IMR-90 (cell line): ENCODE measurements at regions not wholly inside any gene's neighbourhood (a gene's known extent, or its start where the extent isn't known, plus 50 kb on each side); places are given as distances from the start of the nearest gene placed in this dataset.

Experiments used
- ATAC-seq: fragments of 200-7000 bp; cut with Tn5 transposase; 2 replicates; pipeline ENCODE4 v1.9.1; 2020; ENCODE audit warnings: low read depth, mild to moderate bottlenecking, moderate library complexity
- BruUV-seq: library from RNA; stranded (reverse); fragments of 400-500 nt; replicated peaks from 2 replicates; lab custom pipeline; 2021; lab: Mats Ljungman, UMichigan
- CTCF ChIA-PET: fragments of 300-600 bp; formaldehyde crosslinking; extraction: SDS; loops from one replicate; lab custom pipeline; 2021; ENCODE audit warnings: antibody characterized with exemption; lab: Yijun Ruan, JAX
- POLR2A ChIA-PET: fragments of 300-600 bp; sonication (Branson Sonifier 250); formaldehyde crosslinking; loops from one replicate; lab custom pipeline; 2022; ENCODE audit warnings: antibody characterized with exemption; ENCODE audit not compliant: unreplicated experiment; lab: Charles Lee
- DNase-seq: peaks from one replicate; pipeline ENCODE4 v3.0.0; 2013
- H2AFZ ChIP-seq: replicated peaks from 2 replicates; pipeline ENCODE3; 2013; ENCODE audit warnings: low read length, mild to moderate bottlenecking; ENCODE audit not compliant: poor library complexity
- H2AK5ac ChIP-seq: 2 replicates; pipeline ENCODE4 v1.6.1; 2013; ENCODE audit warnings: low read depth, low read length, inconsistent platforms
- H2AK9ac ChIP-seq: replicated peaks from 2 replicates; pipeline ENCODE3; 2013; ENCODE audit warnings: mild to moderate bottlenecking, low read depth, low read length, moderate library complexity; ENCODE audit not compliant: poor library complexity
- H2BK120ac ChIP-seq: 2 replicates; pipeline ENCODE4 v1.6.1; 2013; ENCODE audit warnings: low read depth, low read length, inconsistent platforms
- H2BK15ac ChIP-seq: 3 replicates; pipeline ENCODE4 v1.6.1; 2013; ENCODE audit warnings: low read depth, low read length, inconsistent platforms
- H2BK20ac ChIP-seq: 2 replicates; pipeline ENCODE4 v1.6.1; 2013; ENCODE audit warnings: low read depth, mild to moderate bottlenecking, inconsistent platforms, low read length, moderate library complexity
- H2BK5ac ChIP-seq: 2 replicates; pipeline ENCODE4 v1.6.1; 2013; ENCODE audit warnings: mild to moderate bottlenecking, low read depth, low read length, inconsistent platforms; ENCODE audit not compliant: poor library complexity, severe bottlenecking
- H3K14ac ChIP-seq: replicated peaks from 2 replicates; pipeline ENCODE4 v1.6.1; 2013; ENCODE audit warnings: low read depth, low read length, inconsistent platforms
- H3K18ac ChIP-seq: 2 replicates; pipeline ENCODE4 v1.6.1; 2013; ENCODE audit warnings: low read depth, low read length, control low read depth
- H3K23ac ChIP-seq: 2 replicates; pipeline ENCODE4 v1.6.1; 2013; ENCODE audit warnings: low read depth, low read length, inconsistent platforms
- H3K27ac ChIP-seq: 2 replicates; pipeline ENCODE4 v1.5.1; 2013; ENCODE audit warnings: mild to moderate bottlenecking, control low read depth, low read length; ENCODE audit not compliant: insufficient read depth
- H3K27me3 ChIP-seq: 2 replicates; pipeline ENCODE4 v1.6.1; 2013; ENCODE audit warnings: low read length; ENCODE audit not compliant: control insufficient read depth, insufficient read depth
- H3K36me3 ChIP-seq: 2 replicates; pipeline ENCODE4 v1.6.1; 2013; ENCODE audit warnings: low read length, mixed read lengths; ENCODE audit not compliant: control insufficient read depth, insufficient read depth
- H3K4ac ChIP-seq: 2 replicates; pipeline ENCODE4 v1.6.1; 2013; ENCODE audit warnings: low read depth, low read length, inconsistent platforms
- H3K4me1 ChIP-seq: 2 replicates; pipeline ENCODE4 v1.6.1; 2013; ENCODE audit warnings: low read length, mixed read lengths; ENCODE audit not compliant: control insufficient read depth, insufficient read depth
- H3K4me2 ChIP-seq: 2 replicates; pipeline ENCODE4 v1.6.1; 2013; ENCODE audit warnings: low read depth, mild to moderate bottlenecking, control low read depth, low read length, moderate library complexity
- H3K4me3 ChIP-seq: 2 replicates; pipeline ENCODE4 v1.5.1; 2013; ENCODE audit warnings: low read depth, mild to moderate bottlenecking, control low read depth, low read length, moderate library complexity; ENCODE audit not compliant: insufficient read depth
- H3K56ac ChIP-seq: 2 replicates; pipeline ENCODE4 v1.6.1; 2013; ENCODE audit warnings: low read length, inconsistent platforms; ENCODE audit not compliant: insufficient read depth; ENCODE audit errors: extremely low read depth
- H3K79me1 ChIP-seq, 2 experiments: 2 replicates each; pipeline ENCODE4 v1.6.1; 2013; ENCODE audit warnings: low read length in 2 of 2, inconsistent platforms in 1 of 2, low read depth in 1 of 2
- H3K9ac ChIP-seq: 2 replicates; pipeline ENCODE4 v1.6.1; 2013; ENCODE audit warnings: low read depth, low read length, control low read depth
- H3K9me1 ChIP-seq: 2 replicates; pipeline ENCODE4 v1.6.1; 2013; ENCODE audit warnings: low read length, inconsistent platforms; ENCODE audit not compliant: insufficient read depth
- H3K9me3 ChIP-seq: 2 replicates; pipeline ENCODE4 v1.6.1; 2013; ENCODE audit warnings: low read length; ENCODE audit not compliant: control insufficient read depth, insufficient read depth
- H4K20me1 ChIP-seq: 2 replicates; pipeline ENCODE4 v1.6.1; 2013; ENCODE audit warnings: low read length, inconsistent platforms; ENCODE audit not compliant: insufficient read depth
- H4K5ac ChIP-seq: 2 replicates; pipeline ENCODE4 v1.6.1; 2013; ENCODE audit warnings: mild to moderate bottlenecking, low read depth, low read length, control low read depth
- H4K8ac ChIP-seq, 2 experiments: 2 replicates each; pipeline ENCODE4 v1.6.1; 2013; ENCODE audit warnings: low read depth in 2 of 2, low read length in 2 of 2, control low read depth in 1 of 2, inconsistent platforms in 1 of 2
- H4K91ac ChIP-seq: 2 replicates; pipeline ENCODE4 v1.6.1; 2013; ENCODE audit warnings: low read depth, low read length, inconsistent platforms; ENCODE audit not compliant: insufficient read depth
- BHLHE40 ChIP-seq: fragments of 150-350 bp; IDR thresholded peaks from 2 replicates; pipeline ENCODE4 v1.6.1; 2016; ENCODE audit warnings: mild to moderate bottlenecking, low read depth, low read length
- CEBPB ChIP-seq: IDR thresholded peaks from 2 replicates; pipeline ENCODE4 v1.6.1; 2012; ENCODE audit warnings: low read depth, low read length, improper control_type of control experiment
- CHD1 ChIP-seq: IDR thresholded peaks from 2 replicates; pipeline ENCODE4 v1.6.1; 2012; ENCODE audit warnings: low read depth, low read length, improper control_type of control experiment
- CTCF ChIP-seq: conservative IDR thresholded peaks from 2 replicates; pipeline ENCODE4 v1.5.1; 2012; ENCODE audit warnings: mild to moderate bottlenecking, low read depth, low read length, improper control_type of control experiment
- ELK1 ChIP-seq: fragments of 150-350 bp; IDR thresholded peaks from 2 replicates; pipeline ENCODE4 v1.6.1; 2016; ENCODE audit warnings: low read depth, mild to moderate bottlenecking, low read length, moderate library complexity, borderline replicate concordance
- FOS ChIP-seq: fragments of 150-350 bp; IDR thresholded peaks from 2 replicates; pipeline ENCODE4 v1.6.1; 2016; ENCODE audit warnings: low read depth, low read length
- MAFK ChIP-seq: IDR thresholded peaks from 2 replicates; pipeline ENCODE4 v1.6.1; 2012; ENCODE audit warnings: low read depth, low read length, improper control_type of control experiment
- MAZ ChIP-seq: IDR thresholded peaks from 2 replicates; pipeline ENCODE4 v1.6.1; 2012; ENCODE audit warnings: low read depth, mild to moderate bottlenecking, low read length, improper control_type of control experiment, moderate library complexity, borderline replicate concordance
- MXI1 ChIP-seq: IDR thresholded peaks from 2 replicates; pipeline ENCODE4 v1.6.1; 2012; ENCODE audit warnings: low read depth, mild to moderate bottlenecking, low read length, moderate library complexity, borderline replicate concordance
- NFE2L2 ChIP-seq: fragments of 150-350 bp; IDR thresholded peaks from 2 replicates; pipeline ENCODE4 v1.6.1; 2016; ENCODE audit warnings: low read depth, mild to moderate bottlenecking, low read length
- POLR2A ChIP-seq: IDR thresholded peaks from 2 replicates; pipeline ENCODE4 v1.6.1; 2012; ENCODE audit warnings: mild to moderate bottlenecking, low read depth, low read length
- RAD21 ChIP-seq: IDR thresholded peaks from 2 replicates; pipeline ENCODE4 v1.6.1; 2012; ENCODE audit warnings: low read length, improper control_type of control experiment
- RCOR1 ChIP-seq: IDR thresholded peaks from 2 replicates; pipeline ENCODE4 v1.6.1; 2012; ENCODE audit warnings: mild to moderate bottlenecking, low read length, improper control_type of control experiment; ENCODE audit not compliant: insufficient replicate concordance
- RFX5 ChIP-seq: IDR thresholded peaks from 2 replicates; pipeline ENCODE4 v1.8.0; 2012; ENCODE audit warnings: low read depth, mild to moderate bottlenecking, low read length, moderate library complexity
- SMC3 ChIP-seq: fragments of 150-350 bp; IDR thresholded peaks from 2 replicates; pipeline ENCODE4 v1.6.1; 2016; ENCODE audit warnings: low read depth, mild to moderate bottlenecking, antibody characterized with exemption, low read length, moderate library complexity
- USF2 ChIP-seq: fragments of 150-350 bp; IDR thresholded peaks from 2 replicates; pipeline ENCODE4 v1.6.1; 2017; ENCODE audit warnings: mild to moderate bottlenecking, antibody characterized with exemption, low read length, low read depth
- WGBS, 2 experiments: methylation state at CpG; one replicate each; pipeline versions ENCODE4 v1.1.5 to v1.1.7; 2013; ENCODE audit warnings: missing lambda C conversion rate in 2 of 2; ENCODE audit not compliant: insufficient read length in 1 of 2; ENCODE audit errors: extremely low coverage in 2 of 2; 5-methylcytosine and 5-hydroxymethylcytosine counted together
- dilution Hi-C: fragments of 300-500 bp; cut with HindIII; formaldehyde crosslinking; loops from one replicate; pipeline ENCODE4 v1.14.3; 2018; ENCODE audit warnings: low sequenced_read_pairs; ENCODE audit not compliant: unreplicated experiment
- in situ Hi-C: fragments of 300-500 bp; cut with MboI; formaldehyde crosslinking; loops from 3 replicates; pipeline ENCODE4 v1.14.3; 2019; ENCODE audit warnings: low sequenced_read_pairs, inconsistent platforms, mixed read lengths
- intact Hi-C: fragments of 100-400 bp; cut with micrococcal nuclease; formaldehyde crosslinking; loops from 2 replicates; pipeline ENCODE4 v1.10.0; 2022

GRCh38 chr20:47917549-47918070 lies 132.3 kb upstream of the SULF2 start:
- intact Hi-C loops, result no loop called here

More at GRCh38 chr20:47917549-47918070, 132.3 kb upstream of the SULF2 start:
- Histone ChIP-seq H2BK20ac (no peak overlapping the region), H3K4me3 (no peak overlapping the region), H3K9me1 (no peaks in the 10 kb centered on the region), H3K56ac (no peak overlapping the region), H2BK5ac (no peak overlapping the region), H3K4me2 (no peak overlapping the region), H3K27ac (no peak overlapping the region), H4K20me1 (no peaks in the 10 kb centered on the region), H2BK120ac (no peak overlapping the region), H3K18ac (no peak overlapping the region), H2BK15ac (no peak overlapping the region), H4K91ac (no peak overlapping the region), H3K36me3 (no peaks in the 10 kb centered on the region), H4K8ac (no peak overlapping the region), H3K14ac (no peak overlapping the region), H2AK9ac (no peak overlapping the region), H3K23ac (no peak overlapping the region), H3K79me1 (no peaks in the 10 kb centered on the region), H2AFZ (no peak overlapping the region), H3K27me3 (no peaks in the 10 kb centered on the region; the same call in 1 of the 2 replicates), H2AK5ac (no peak overlapping the region), H4K5ac (no peak overlapping the region), H3K4me1 (peaks cover 2% of the 10 kb centered on the region; the same call in 1 of the 2 replicates), H3K4ac (no peak overlapping the region), H3K9me3 (peaks cover 10% of the 10 kb centered on the region), H3K9ac (no peak overlapping the region)
- DNase-seq, result no peak
- no TSS peak for BruUV-seq
- ChIA-PET CTCF (no interaction called here), POLR2A (no interaction called here)
- WGBS, 2 experiments, result no CpG with 5 or more reads among the region's 2 CpGs
- ATAC-seq, result no peak
- TF ChIP-seq NFE2L2 (no peak), CEBPB (no peak), USF2 (no peak), MAZ (no peak), CHD1 (no peak), MXI1 (no peak), RFX5 (no peak), RAD21 (no peak), CTCF (no peak), RCOR1 (no peak), BHLHE40 (no peak), FOS (no peak), POLR2A (no peak), MAFK (no peak), SMC3 (no peak), ELK1 (no peak)
- in situ Hi-C loops (no loop called here), dilution Hi-C loops (no loop called here)
